ENCODE measurements at regions not wholly inside any gene's neighbourhood (a gene's known extent, or its start where the extent isn't known, plus 50 kb on each side); places are given as distances from the start of the nearest gene placed in this dataset.
A peak's percentile ranks its signal among the peaks of the same experiment; 100 is the strongest.

DNA sequence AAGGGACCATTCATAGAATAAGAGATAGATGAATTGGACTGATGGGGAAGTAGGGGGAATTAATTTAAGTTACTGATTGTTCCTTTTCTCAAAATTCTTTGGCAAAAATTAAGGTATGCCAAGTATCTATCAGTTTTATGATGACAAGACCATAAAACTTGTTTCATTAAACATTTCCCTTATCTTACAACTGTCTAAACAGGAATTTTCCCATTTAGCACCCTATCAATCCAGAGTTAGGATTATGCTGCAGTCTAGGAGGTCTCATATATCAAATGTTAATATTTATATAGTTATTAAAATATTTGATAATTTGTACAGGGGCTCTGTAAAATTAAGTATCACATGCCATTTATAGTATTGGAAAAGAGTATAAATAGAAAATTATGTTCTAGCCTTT, 51.5 kb upstream of the ARID1B start:
- Histone ChIP-seq H4K20me1 (ENCODE audit: control insufficient read depth, extremely low read depth, insufficient read depth, low read length) (no peaks in the 10 kb centered on the region), H3K4me2 (ENCODE audit: control insufficient read depth, extremely low read depth, insufficient read depth, low read depth, low read length) (no peak overlapping the region), H3K4me3 (ENCODE audit: control insufficient read depth in 2 of 3, extremely low read depth in 1 of 3, insufficient read depth in 2 of 3, low read depth in 1 of 3, low read length in 3 of 3) (no peak overlapping the region), H3K9ac (ENCODE audit: control insufficient read depth, extremely low read depth, insufficient read depth, low read length) (no peak overlapping the region), H3K36me3 (ENCODE audit: control insufficient read depth in 2 of 2, extremely low read depth in 1 of 2, insufficient read depth in 2 of 2, low read length in 2 of 2) (no peaks in the 10 kb centered on the region), H3K79me2 (ENCODE audit: control insufficient read depth, insufficient read depth, low read length) (no peaks in the 10 kb centered on the region), H2AFZ (ENCODE audit: control insufficient read depth, low read length) (no peak overlapping the region), H3K9me3 (ENCODE audit: control insufficient read depth, low read depth, low read length) (peaks cover 2% of the 10 kb centered on the region), H3K27me3 (ENCODE audit: control insufficient read depth, extremely low read depth, insufficient read depth, low read length) (peaks cover 4% of the 10 kb centered on the region), H3K9me1 (ENCODE audit: control insufficient read depth, extremely low read depth, insufficient read depth, low read length) (no peaks in the 10 kb centered on the region), H3K27ac (ENCODE audit: control insufficient read depth, insufficient read depth, low read length) (no peak overlapping the region), H3K4me1 (ENCODE audit: control insufficient read depth, extremely low read depth, insufficient read depth, low read length) (peaks cover 16% of the 10 kb centered on the region)
- FAIRE-seq (no peak), DNase-seq (ENCODE audit: low read depth, low spot score) (no peak)
- TF ChIP-seq, protein P1, sequence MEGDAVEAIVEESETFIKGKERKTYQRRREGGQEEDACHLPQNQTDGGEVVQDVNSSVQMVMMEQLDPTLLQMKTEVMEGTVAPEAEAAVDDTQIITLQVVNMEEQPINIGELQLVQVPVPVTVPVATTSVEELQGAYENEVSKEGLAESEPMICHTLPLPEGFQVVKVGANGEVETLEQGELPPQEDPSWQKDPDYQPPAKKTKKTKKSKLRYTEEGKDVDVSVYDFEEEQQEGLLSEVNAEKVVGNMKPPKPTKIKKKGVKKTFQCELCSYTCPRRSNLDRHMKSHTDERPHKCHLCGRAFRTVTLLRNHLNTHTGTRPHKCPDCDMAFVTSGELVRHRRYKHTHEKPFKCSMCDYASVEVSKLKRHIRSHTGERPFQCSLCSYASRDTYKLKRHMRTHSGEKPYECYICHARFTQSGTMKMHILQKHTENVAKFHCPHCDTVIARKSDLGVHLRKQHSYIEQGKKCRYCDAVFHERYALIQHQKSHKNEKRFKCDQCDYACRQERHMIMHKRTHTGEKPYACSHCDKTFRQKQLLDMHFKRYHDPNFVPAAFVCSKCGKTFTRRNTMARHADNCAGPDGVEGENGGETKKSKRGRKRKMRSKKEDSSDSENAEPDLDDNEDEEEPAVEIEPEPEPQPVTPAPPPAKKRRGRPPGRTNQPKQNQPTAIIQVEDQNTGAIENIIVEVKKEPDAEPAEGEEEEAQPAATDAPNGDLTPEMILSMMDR (optimal IDR thresholded peaks at IDR 0.05 in 1 of 3, IDR thresholded peaks at IDR 0.05 in 1 of 3, conservative IDR thresholded peaks at IDR 0.05 in 1 of 3; ENCODE audit: extremely low read depth in 1 of 3, insufficient read depth in 2 of 3, low read length in 3 of 3): no peak
- no peak for TF ChIP-seq EZH2 (IDR thresholded peaks at IDR 0.05; ENCODE audit: low read length)
- dilution Hi-C loops (cut with MboI; ENCODE audit: extremely low pct_ligation_motif_present, low sequenced_read_pairs): no loop called here

DNA sequence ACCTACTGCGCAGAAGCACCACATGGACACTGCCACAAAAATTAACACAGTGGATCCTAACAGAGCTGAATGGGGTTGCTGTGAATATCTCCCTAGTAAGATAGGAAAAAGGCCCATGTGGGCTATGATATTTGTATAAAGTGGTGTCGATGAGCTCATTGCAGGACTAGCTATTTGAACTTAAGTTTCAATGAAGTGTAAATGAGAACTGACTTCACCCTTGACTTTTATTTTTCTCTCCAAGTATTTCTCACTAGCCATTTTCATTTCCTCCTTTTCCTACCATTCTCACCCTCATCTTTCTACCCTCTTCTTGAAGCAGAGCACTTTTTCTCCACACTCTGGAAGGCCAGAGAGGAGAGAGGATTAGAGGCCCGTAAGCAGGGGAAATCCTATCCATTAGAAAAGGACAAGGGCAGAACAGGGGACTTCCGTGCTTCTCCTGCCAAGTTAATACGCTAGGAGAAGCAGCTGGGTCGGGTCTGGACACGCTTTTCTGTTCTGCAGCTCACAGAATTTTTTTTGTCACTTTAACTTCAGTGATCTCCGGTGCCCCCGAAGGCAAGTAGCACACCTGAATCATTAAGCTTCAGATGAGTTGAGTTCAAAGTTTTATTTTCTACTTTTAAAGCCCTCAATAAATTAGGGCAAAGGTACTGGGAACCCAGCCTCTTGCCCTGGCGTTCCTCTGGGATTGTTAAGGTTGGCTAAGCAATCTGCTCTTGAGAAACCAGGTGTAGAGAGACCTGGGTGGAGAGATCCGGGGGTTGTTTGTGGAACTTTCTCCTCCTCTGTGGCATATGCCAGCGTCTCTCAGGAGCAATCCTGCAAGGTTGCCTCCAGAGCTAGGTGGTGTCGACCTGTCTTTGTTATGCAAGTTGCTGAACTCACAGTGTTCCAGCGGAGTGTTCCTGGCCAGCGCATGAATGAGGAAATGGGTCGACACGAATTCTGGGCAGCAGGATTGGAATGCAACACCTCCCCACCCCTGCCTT, 56.2 kb upstream of the ARID1B start:
- FAIRE-seq (peak; percentile 87), DNase-seq (ENCODE audit: low read depth, low spot score) (no peak)
- no peaks in the 10 kb centered on the region for H3K79me2 ChIP-seq (ENCODE audit: control insufficient read depth, insufficient read depth, low read length)
- peaks cover 31% of the 10 kb centered on the region for H3K4me1 ChIP-seq (ENCODE audit: control insufficient read depth, extremely low read depth, insufficient read depth, low read length)
- H3K4me3 ChIP-seq (ENCODE audit: control insufficient read depth in 2 of 3, extremely low read depth in 1 of 3, insufficient read depth in 2 of 3, low read depth in 1 of 3, low read length in 3 of 3): peak overlapping the region in 2 of 3 experiments; percentile 41 to 67
- H2AFZ ChIP-seq (ENCODE audit: control insufficient read depth, low read length): peak overlapping the region; percentile 90
- H3K27ac ChIP-seq (ENCODE audit: control insufficient read depth, insufficient read depth, low read length): peak overlapping the region; percentile 97
- H3K36me3 ChIP-seq (ENCODE audit: control insufficient read depth in 2 of 2, extremely low read depth in 1 of 2, insufficient read depth in 2 of 2, low read length in 2 of 2): no peaks in the 10 kb centered on the region
- TF ChIP-seq, protein P1 (optimal IDR thresholded peaks at IDR 0.05 in 1 of 3, IDR thresholded peaks at IDR 0.05 in 1 of 3, conservative IDR thresholded peaks at IDR 0.05 in 1 of 3; ENCODE audit: extremely low read depth in 1 of 3, insufficient read depth in 2 of 3, low read length in 3 of 3): no peak
- TF ChIP-seq EZH2 (IDR thresholded peaks at IDR 0.05; ENCODE audit: low read length): no peak
- H3K9me1 ChIP-seq (ENCODE audit: control insufficient read depth, extremely low read depth, insufficient read depth, low read length): no peaks in the 10 kb centered on the region
- H4K20me1 ChIP-seq (ENCODE audit: control insufficient read depth, extremely low read depth, insufficient read depth, low read length): no peaks in the 10 kb centered on the region
- peak overlapping the region; percentile 89 for H3K9ac ChIP-seq (ENCODE audit: control insufficient read depth, extremely low read depth, insufficient read depth, low read length)
- H3K27me3 ChIP-seq (ENCODE audit: control insufficient read depth, extremely low read depth, insufficient read depth, low read length): no peaks in the 10 kb centered on the region
- H3K4me2 ChIP-seq (ENCODE audit: control insufficient read depth, extremely low read depth, insufficient read depth, low read depth, low read length): peak overlapping the region; percentile 84
- dilution Hi-C loops (cut with MboI; ENCODE audit: extremely low pct_ligation_motif_present, low sequenced_read_pairs): no loop called here
- no peaks in the 10 kb centered on the region for H3K9me3 ChIP-seq (ENCODE audit: control insufficient read depth, low read depth, low read length)

Measured in keratinocyte (primary cell).